Myocyte (in vitro differentiated cells): ENCODE measurements at regions not wholly inside any gene's neighbourhood (a gene's known extent, or its start where the extent isn't known, plus 50 kb on each side); places are given as distances from the start of the nearest gene placed in this dataset.

ENCODE experiments used
- DNase-seq: peaks from one replicate; pipeline ENCODE4 v3.0.0-alpha.2; 2012; ENCODE audit warnings: low read depth

- DNase-seq: no peak
Measured at GRCh38 chr20:24762791-24763350, 186.2 kb upstream of the CST7 start.

GRCh38 chr20:24763386-24764026 lies 185.6 kb upstream of the CST7 start:
- DNase-seq: no peak

- no peak for DNase-seq
Measured at GRCh38 chr20:24764027-24764793, 184.9 kb upstream of the CST7 start.

GRCh38 chr20:24764794-24765202 lies 184.3 kb upstream of the CST7 start:
- no peak for DNase-seq

- DNase-seq: no peak
Measured at GRCh38 chr20:24765316-24766142, 183.5 kb upstream of the CST7 start.

- no peak for DNase-seq
Measured at GRCh38 chr20:24766143-24766527, 182.9 kb upstream of the CST7 start.

GRCh38 chr20:24766826-24767622 lies 182.0 kb upstream of the CST7 start:
- no peak for DNase-seq

- no peak for DNase-seq
Measured at GRCh38 chr20:24767623-24768100, 181.4 kb upstream of the CST7 start.

- DNase-seq: no peak
Measured at GRCh38 chr20:24768201-24768636, 180.8 kb upstream of the CST7 start.

GRCh38 chr20:24768713-24769601 lies 180.1 kb upstream of the CST7 start:
- DNase-seq: peak; percentile 26

GRCh38 chr20:24769878-24770627 lies 179.0 kb upstream of the CST7 start:
- DNase-seq: no peak

GRCh38 chr20:24770628-24771541 lies 178.2 kb upstream of the CST7 start:
- DNase-seq: no peak

- no peak for DNase-seq
Measured at GRCh38 chr20:24771542-24772061, 177.5 kb upstream of the CST7 start.

- no peak for DNase-seq
Measured at GRCh38 chr20:24772667-24773066, 176.4 kb upstream of the CST7 start.

- no peak for DNase-seq
Measured at GRCh38 chr20:24773168-24773567, 175.9 kb upstream of the CST7 start.

GRCh38 chr20:24773751-24774201 lies 175.3 kb upstream of the CST7 start:
- peak; percentile 15 for DNase-seq

GRCh38 chr20:24775966-24776365 lies 173.1 kb upstream of the CST7 start:
- no peak for DNase-seq
